Right atrium auricular region (tissue), 2 donors: ENCODE measurements at regions not wholly inside any gene's neighbourhood (a gene's known extent, or its start where the extent isn't known, plus 50 kb on each side); places are given as distances from the start of the nearest gene placed in this dataset.
A peak's percentile ranks its signal among the peaks of the same experiment; 100 is the strongest.

Experiments
- DNase-seq: peaks from one replicate; pipeline ENCODE4 v3.0.0-alpha.2; 2019; ENCODE audit warnings: low spot score
- H3K27ac ChIP-seq, 2 donors: fragments of 200-600 bp; sonication (generic); 1 replicate in 1 of 2; 2 replicates in 1 of 2; pipeline ENCODE4 v1.5.1; 2016 to 2019
- H3K27me3 ChIP-seq, 2 donors: fragments of 200-600 bp; sonication (generic); one replicate each; pipeline versions ENCODE4 v1.5.1 to v1.6.0; 2017 to 2019
- H3K36me3 ChIP-seq: fragments of 200-600 bp; sonication (generic); one replicate; pipeline ENCODE4 v1.5.1; 2016
- H3K4me1 ChIP-seq, 2 donors: fragments of 200-600 bp; sonication (generic); one replicate each; pipeline versions ENCODE4 v1.5.1 to v1.6.0; 2017 to 2019
- H3K4me3 ChIP-seq, 2 donors: fragments of 200-600 bp; sonication (generic); 1 replicate in 1 of 2; 2 replicates in 1 of 2; pipeline ENCODE4 v1.5.1; 2017 to 2019; ENCODE audit warnings: mild to moderate bottlenecking in 1 of 2, moderate library complexity in 1 of 2
- H3K9me3 ChIP-seq, 2 donors: fragments of 200-600 bp; sonication (generic); one replicate each; pipeline ENCODE4 v1.5.1; 2019
- CTCF ChIP-seq, 2 donors: fragments of 200-600 bp; sonication (generic); IDR thresholded peaks; one replicate each; pipeline ENCODE4 v1.5.1; 2019; ENCODE audit warnings: antibody characterized with exemption in 2 of 2

GRCh38 chr2:56013475-56013874 is 89.9 kb upstream of the EFEMP1 start:
- H3K27me3 ChIP-seq: no peaks in the 10 kb centered on the region
- H3K4me3 ChIP-seq: no peak overlapping the region
- TF ChIP-seq CTCF (IDR thresholded peaks at IDR 0.05): no peak
- no peaks in the 10 kb centered on the region for H3K9me3 ChIP-seq
- peak overlapping the region in 1 of 2 donors; percentile 10 for H3K27ac ChIP-seq
- no peak for DNase-seq
- no peaks in the 10 kb centered on the region for H3K36me3 ChIP-seq
- peaks cover 0 to 12% of the 10 kb centered on the region in 2 donors for H3K4me1 ChIP-seq

- Histone ChIP-seq H3K9me3 (no peaks in the 10 kb centered on the region), H3K4me3 (no peak overlapping the region), H3K27me3 (no peaks in the 10 kb centered on the region), H3K4me1 (peaks cover 0 to 5% of the 10 kb centered on the region in 2 donors), H3K36me3 (no peaks in the 10 kb centered on the region), H3K27ac (peak overlapping the region in 1 of 2 donors; percentile 10)
- no peak for DNase-seq
- no peak for TF ChIP-seq CTCF (IDR thresholded peaks at IDR 0.05)
Observed at GRCh38 chr2:56014046-56014730, 90.6 kb upstream of the EFEMP1 start.

GRCh38 chr2:56015711-56016115 is 92.1 kb upstream of the EFEMP1 start:
- H3K4me3 ChIP-seq: no peak overlapping the region
- no peak for TF ChIP-seq CTCF (IDR thresholded peaks at IDR 0.05)
- DNase-seq: no peak
- H3K27ac ChIP-seq: no peak overlapping the region
- no peaks in the 10 kb centered on the region for H3K9me3 ChIP-seq
- no peaks in the 10 kb centered on the region for H3K4me1 ChIP-seq
- no peaks in the 10 kb centered on the region for H3K27me3 ChIP-seq
- no peaks in the 10 kb centered on the region for H3K36me3 ChIP-seq

- no peaks in the 10 kb centered on the region for H3K9me3 ChIP-seq
- no peaks in the 10 kb centered on the region for H3K4me1 ChIP-seq
- H3K27me3 ChIP-seq: no peaks in the 10 kb centered on the region
- TF ChIP-seq CTCF (IDR thresholded peaks at IDR 0.05): no peak
- no peak for DNase-seq
- H3K27ac ChIP-seq: no peak overlapping the region
- H3K4me3 ChIP-seq: no peak overlapping the region
- H3K36me3 ChIP-seq: no peaks in the 10 kb centered on the region
Observed at GRCh38 chr2:56017784-56018183, 94.2 kb upstream of the EFEMP1 start.

GRCh38 chr2:56018267-56018666 is 94.7 kb upstream of the EFEMP1 start:
- Histone ChIP-seq H3K27ac (no peak overlapping the region), H3K4me1 (no peaks in the 10 kb centered on the region), H3K36me3 (no peaks in the 10 kb centered on the region), H3K4me3 (no peak overlapping the region), H3K9me3 (no peaks in the 10 kb centered on the region), H3K27me3 (no peaks in the 10 kb centered on the region)
- TF ChIP-seq CTCF (IDR thresholded peaks at IDR 0.05): no peak
- no peak for DNase-seq

- no peak for TF ChIP-seq CTCF (IDR thresholded peaks at IDR 0.05)
- DNase-seq: no peak
- Histone ChIP-seq H3K9me3 (no peaks in the 10 kb centered on the region), H3K27me3 (no peaks in the 10 kb centered on the region), H3K36me3 (no peaks in the 10 kb centered on the region), H3K4me1 (no peaks in the 10 kb centered on the region), H3K27ac (no peak overlapping the region), H3K4me3 (no peak overlapping the region)
Observed at GRCh38 chr2:56021136-56021474, 97.5 kb upstream of the EFEMP1 start.
